Endothelial cell of umbilical vein (primary cell): ENCODE measurements at regions not wholly inside any gene's neighbourhood (a gene's known extent, or its start where the extent isn't known, plus 50 kb on each side); places are given as distances from the start of the nearest gene placed in this dataset.

ENCODE experiments used
- CTCF ChIP-seq, 2 donors: IDR thresholded peaks; 1 replicate in 1 of 2; 2 replicates in 1 of 2; pipeline ENCODE4 v1.5.1; 2011; ENCODE audit warnings: low read length in 2 of 2, mild to moderate bottlenecking in 2 of 2, moderate library complexity in 2 of 2, control low read depth in 1 of 2, inconsistent platforms in 1 of 2, low read depth in 1 of 2; ENCODE audit not compliant: insufficient read depth in 1 of 2; ENCODE audit errors: extremely low read depth in 1 of 2
- EZH2 ChIP-seq: IDR thresholded peaks from 2 replicates; pipeline ENCODE4 v1.6.1; 2012; ENCODE audit warnings: borderline replicate concordance, low read depth, mild to moderate bottlenecking, moderate library complexity, low read length, inconsistent platforms; ENCODE audit not compliant: severe bottlenecking
- FOS ChIP-seq: IDR thresholded peaks from 2 replicates; pipeline ENCODE4 v1.6.1; 2011; ENCODE audit warnings: mild to moderate bottlenecking, low read length, moderate library complexity, borderline replicate concordance; ENCODE audit not compliant: insufficient read depth
- MAX ChIP-seq: IDR thresholded peaks from 2 replicates; pipeline ENCODE4 v1.6.1; 2011; ENCODE audit not compliant: insufficient read depth, insufficient read length
- POLR2A ChIP-seq: IDR thresholded peaks from 2 replicates; pipeline ENCODE4 v1.6.1; 2012; ENCODE audit warnings: low read depth, mild to moderate bottlenecking, control low read depth, low read length
- POLR2AphosphoS5 ChIP-seq: IDR thresholded peaks from 2 replicates; pipeline ENCODE4 v1.6.1; 2012; ENCODE audit warnings: low read depth, mild to moderate bottlenecking, control low read depth, low read length, moderate library complexity; ENCODE audit not compliant: insufficient read depth

DNA sequence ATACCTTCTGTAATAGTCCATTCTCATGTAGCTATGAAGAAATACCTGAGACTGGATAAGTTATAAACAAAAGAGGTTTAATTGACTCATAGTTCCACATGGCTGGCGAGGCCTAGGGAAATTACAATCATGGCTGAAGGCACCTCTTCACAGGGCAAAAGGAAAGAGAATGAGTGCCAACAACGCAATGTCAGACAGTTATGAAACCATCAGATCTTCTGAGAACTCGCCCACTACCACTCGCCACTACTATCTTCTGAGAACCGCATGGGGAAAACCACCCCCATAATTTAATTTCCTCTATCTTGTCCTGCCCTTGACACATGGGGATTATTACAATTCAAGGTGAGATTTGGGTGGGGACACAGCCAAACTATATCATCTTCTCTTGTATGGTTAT, 406.8 kb upstream of the CBLB start:
- TF ChIP-seq POLR2A (no peak), CTCF (IDR thresholded peaks at IDR 0.05; ENCODE audit: extremely low read depth in 1 of 2, insufficient read depth in 1 of 2, low read depth in 1 of 2, low read length in 2 of 2) (no peak), POLR2AphosphoS5 (no peak), MAX (no peak), FOS (no peak), EZH2 (no peak)
